GM18517 (cell line): ENCODE measurements at regions not wholly inside any gene's neighbourhood (a gene's known extent, or its start where the extent isn't known, plus 50 kb on each side); places are given as distances from the start of the nearest gene placed in this dataset.
A peak's percentile ranks its signal among the peaks of the same experiment; 100 is the strongest.
"Not testable (repeated sequence)": the region's sequence is repeated elsewhere in the genome, so short reads cannot be mapped to it uniquely, and the experiment has no call there.

Source experiments
- ATAC-seq: cut with Tn5 transposase; IDR thresholded peaks from one replicate; pipeline ENCODE4 v1.9.1; 2021; ENCODE audit warnings: mild to moderate bottlenecking, moderate library complexity; ENCODE audit not compliant: unreplicated experiment

GRCh38 chr6:14384175-14384949 is 266.8 kb downstream of the CD83 start:
- ATAC-seq, result no peak

DNA sequence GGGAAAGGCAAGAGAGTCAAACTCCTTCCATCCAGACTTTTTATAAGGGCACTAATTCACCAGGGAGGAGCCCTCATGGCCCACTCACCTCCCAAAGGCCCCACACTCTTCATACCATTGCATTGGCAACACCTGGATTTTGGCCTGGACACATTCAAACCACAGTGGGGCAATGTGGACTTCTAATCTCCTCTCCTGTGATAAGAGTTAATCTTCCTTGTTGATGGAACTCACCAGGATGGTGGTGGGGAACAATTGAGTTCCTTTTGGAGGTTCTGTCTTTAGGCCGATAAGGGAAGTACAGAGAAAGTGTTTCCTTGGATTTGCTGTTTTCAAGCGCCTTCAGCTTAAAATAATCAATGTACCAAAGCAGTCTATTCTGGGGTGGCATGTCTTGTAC is 268.7 kb downstream of the CD83 start:
- no peak for ATAC-seq

GRCh38 chr6:14386668-14387067 is 269.1 kb downstream of the CD83 start:
- ATAC-seq, result peak; percentile 51

- no peak for ATAC-seq
Measured at GRCh38 chr6:14388371-14388770, 270.8 kb downstream of the CD83 start.

DNA sequence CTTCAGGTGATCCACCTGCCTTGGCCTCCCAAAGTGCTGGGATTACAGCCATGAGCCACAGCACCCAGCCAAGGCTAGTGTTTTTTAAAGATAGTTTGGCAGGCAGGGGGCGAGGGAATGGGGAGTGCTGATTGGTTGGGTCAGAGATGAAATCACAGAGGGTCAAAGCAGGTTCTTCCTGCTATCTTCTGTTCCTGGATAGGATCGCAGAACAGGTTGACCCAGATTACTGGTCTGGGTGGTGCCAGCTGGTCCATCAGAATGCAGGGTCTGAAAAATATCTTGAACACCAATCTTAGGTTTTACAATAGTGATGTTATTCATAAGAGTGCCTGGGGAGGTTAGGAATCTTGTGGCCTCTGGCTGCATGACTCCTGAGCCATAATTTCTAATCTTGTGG is 272.2 kb downstream of the CD83 start:
- ATAC-seq, result not testable (repeated sequence)

- ATAC-seq, result no peak
Measured at GRCh38 chr6:14390805-14391204, 273.2 kb downstream of the CD83 start.

GRCh38 chr6:14393910-14394309 is 276.3 kb downstream of the CD83 start:
- no peak for ATAC-seq

- ATAC-seq, result no peak
Measured at GRCh38 chr6:14396392-14396791, 278.8 kb downstream of the CD83 start.

DNA sequence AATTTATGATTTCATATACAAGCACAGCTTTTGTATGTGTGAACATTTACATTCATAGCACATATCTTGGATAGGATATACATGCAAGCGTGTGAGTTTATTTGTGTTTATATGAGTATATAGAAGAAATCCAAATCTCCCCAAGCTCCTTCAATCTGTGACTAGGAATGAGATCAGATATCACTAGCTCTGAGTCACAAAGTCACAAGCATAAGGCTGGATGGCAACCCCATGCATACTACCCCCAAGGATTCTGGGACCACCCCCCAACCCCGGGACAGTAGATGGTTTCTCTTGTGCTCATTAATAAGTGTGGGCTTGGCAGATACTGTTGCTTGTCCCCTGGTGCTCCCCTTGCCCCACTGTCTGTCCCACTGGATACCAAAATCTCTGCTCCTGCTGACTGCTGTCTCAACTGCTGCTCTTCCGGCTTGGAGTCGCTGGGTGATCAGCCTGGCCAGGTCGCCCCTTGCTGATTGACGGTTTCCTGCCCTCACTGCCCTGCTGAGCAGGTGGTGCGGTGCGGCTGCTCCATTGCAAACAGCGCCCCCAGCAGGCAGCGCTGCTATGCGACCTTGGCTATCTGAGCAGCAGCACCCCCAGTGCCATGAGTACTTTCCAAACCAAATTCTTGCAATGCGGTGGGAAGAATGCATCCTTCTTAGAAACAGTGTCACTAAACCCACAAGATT is 279.4 kb downstream of the CD83 start:
- ATAC-seq, result no peak

DNA sequence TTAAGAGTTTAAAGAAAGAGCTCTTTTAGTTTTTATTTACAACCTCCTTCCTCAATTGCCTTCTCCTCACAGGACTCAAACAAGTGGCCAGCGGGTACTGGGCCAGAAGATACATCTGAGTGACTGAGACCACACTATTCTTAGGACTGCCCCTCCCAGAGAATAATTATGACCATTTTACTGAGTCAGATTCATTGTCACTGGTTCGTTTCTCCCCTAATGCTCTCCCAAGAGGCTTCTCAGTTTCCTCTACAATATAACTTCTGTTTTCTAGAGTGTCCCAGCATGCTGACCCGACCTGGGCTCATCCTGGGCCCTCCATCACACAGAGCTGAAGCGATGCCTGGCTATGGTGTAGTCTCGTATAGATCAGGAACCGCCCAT is 279.9 kb downstream of the CD83 start:
- ATAC-seq, result no peak

GRCh38 chr6:14398953-14399352 is 281.4 kb downstream of the CD83 start:
- ATAC-seq, result no peak

DNA sequence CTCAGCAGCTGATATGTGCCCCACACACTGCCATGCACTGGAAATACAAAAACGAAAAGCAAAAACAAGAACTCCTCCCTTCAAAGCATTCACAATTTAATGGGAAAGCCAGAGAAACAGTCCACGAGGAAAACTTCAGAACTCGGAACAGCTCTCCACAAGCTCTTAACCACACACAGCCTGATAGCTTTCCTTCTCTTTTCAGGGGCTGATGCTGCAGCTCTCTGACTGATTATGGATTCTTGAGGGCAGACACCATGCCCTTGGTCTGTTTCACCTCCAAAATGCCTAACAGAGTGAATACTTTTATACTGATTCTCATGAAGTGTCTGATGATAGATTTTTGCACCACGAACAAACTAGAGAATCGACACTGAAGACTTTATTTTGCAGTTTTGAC is 282.1 kb downstream of the CD83 start:
- ATAC-seq, result no peak

- no peak for ATAC-seq
Measured at GRCh38 chr6:14401246-14401645, 283.7 kb downstream of the CD83 start.

GRCh38 chr6:14406614-14407331 is 289.2 kb downstream of the CD83 start:
- ATAC-seq, result no peak

- ATAC-seq, result no peak
Measured at GRCh38 chr6:14408446-14408845, 290.9 kb downstream of the CD83 start.

GRCh38 chr6:14412026-14412425 is 294.5 kb downstream of the CD83 start:
- no peak for ATAC-seq

- ATAC-seq, result no peak
Measured at GRCh38 chr6:14415452-14415851, 297.9 kb downstream of the CD83 start.

DNA sequence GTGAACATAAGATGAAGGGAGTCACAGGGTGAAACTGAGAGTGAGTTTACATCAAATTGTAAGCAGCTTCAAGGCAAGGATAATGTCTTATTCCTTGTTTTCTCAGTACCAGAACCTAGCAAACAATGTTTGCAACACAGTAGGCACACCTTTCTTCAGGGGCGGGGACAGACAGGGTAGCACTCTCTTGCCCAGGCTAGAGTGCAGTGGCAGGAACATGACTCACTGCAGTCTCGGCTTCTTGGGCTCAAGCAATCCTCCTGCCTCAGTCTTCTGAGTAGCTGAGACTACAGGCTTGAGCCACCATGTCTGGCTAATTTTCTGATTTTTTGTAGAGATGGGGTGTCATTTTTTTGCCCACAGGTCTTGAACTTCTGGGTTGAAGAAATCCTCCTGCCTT is 299.8 kb downstream of the CD83 start:
- no peak for ATAC-seq

GRCh38 chr6:14419224-14419623 is 301.7 kb downstream of the CD83 start:
- not testable (repeated sequence) for ATAC-seq

GRCh38 chr6:14422061-14422460 is 304.5 kb downstream of the CD83 start:
- ATAC-seq, result no peak

DNA sequence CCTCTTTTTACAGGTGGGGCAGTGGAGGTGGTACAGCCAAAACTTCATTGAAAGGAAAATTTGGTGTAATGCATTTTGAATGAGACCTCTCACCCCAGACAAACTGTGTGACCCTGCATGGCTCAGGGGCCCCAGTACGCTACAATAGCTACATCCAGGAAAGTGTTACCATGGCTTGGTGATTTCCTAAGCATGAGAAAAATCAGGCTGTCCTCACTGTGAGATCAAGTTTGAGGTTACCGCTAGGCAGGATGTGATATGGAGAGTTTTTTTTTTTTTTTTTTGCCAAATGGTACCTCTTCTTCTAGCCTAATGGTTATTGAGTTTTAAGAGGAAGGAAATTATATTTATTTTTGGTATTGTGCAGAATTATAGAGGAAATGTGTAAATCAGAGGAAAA is 305.3 kb downstream of the CD83 start:
- no peak for ATAC-seq

- ATAC-seq, result no peak
Measured at GRCh38 chr6:14423330-14423729, 305.8 kb downstream of the CD83 start.
